ENCODE measurements at regions not wholly inside any gene's neighbourhood (a gene's known extent, or its start where the extent isn't known, plus 50 kb on each side); places are given as distances from the start of the nearest gene placed in this dataset.
"Not testable (repeated sequence)": the region's sequence is repeated elsewhere in the genome, so short reads cannot be mapped to it uniquely, and the experiment has no call there.

DNA sequence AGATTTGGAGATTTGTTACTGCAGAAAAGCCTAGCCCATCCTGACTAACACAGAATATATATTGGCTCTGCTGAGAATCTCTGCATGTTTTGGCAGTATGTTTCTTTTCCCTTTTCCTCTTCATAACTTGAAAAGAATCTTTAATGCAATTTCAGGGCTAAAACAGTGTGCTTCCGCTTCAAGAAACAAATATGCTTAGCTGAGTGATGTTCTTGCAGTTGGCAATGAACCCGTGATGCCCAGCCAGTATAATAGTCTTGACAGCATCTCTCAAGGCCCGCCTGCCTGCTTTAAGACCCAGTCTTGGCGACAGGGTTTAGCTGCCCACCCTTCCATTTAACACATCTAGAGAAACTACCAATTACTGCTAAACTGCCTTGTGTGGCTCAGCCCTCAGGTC, 184.5 kb downstream of the INO80D start:
- DNase-seq: no peak

- DNase-seq: no peak
These were observed 187.2 kb downstream of the INO80D start for GRCh38 chr2:205898744-205899143.

DNA sequence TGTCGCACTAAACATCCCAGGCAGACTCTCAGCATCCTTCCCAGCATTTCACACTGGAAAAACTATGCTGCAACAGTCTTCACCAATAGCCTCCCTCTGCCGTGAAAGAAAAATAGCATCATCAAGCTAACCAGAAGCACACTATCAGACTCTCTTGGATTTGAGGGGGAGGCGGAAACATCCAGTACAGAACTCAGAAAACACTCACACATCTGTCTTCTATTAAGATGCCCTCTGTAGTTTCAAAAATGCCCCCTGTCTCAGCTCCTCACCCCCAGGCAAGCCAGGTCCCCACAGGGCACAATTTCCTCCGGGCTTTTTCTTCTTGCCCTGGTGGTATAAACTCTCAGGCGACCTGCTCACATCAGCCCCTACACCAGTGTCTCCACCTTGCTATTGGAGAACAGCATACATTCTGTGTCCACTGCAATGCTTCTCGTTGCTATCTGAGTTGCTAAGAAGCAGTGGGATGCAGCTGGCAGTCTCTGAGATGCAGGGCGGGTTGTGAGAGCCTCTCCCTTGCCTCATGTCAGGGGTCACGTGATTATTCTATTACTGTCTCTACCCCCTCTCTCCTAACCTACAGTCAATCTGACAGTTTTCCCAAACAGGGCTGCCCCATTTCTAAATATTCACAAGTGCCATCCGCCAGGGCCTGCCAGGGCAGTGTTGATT, 189.9 kb downstream of the INO80D start:
- DNase-seq: no peak

- no peak for DNase-seq
These were observed 193.2 kb downstream of the INO80D start for GRCh38 chr2:205892665-205893259.

DNA sequence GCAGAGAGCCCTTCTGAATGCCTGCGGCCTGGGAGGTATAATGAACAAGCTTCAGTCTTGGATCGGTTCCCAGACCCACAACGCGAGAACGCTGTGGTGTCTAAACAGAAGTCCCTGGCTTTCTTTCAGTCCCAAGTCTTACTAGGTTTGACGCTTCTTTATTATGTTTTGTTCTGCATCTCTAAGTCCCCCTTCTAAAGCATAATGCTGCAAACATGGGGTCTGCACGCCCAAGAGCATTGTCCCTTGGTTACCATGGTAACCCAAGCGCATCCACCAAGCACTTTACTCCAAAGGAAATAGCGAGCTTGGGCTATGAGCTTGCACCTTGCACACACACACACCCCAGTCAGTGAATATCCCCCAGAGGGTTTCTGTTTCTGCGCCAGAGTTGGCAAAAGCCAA, 193.7 kb downstream of the INO80D start:
- DNase-seq: peak; percentile 65

DNA sequence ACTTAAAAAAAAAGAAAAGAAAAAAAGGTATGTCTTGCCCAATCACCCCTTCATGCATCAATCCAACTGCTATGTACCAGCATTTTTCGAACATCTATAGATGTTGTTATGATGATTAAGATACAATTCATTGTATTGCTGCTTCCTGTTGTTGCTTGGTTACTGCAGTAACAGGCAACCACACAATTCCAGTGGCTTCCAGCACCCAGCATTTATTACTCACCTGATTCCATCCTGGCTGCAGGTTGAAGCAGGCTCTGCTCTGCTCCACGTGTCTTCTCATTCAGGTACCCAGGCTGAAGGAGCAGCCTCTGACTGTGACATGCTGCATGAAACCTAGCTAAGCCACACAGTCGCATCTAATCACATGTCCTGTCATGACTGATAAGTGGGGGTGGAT, 196.9 kb downstream of the INO80D start:
- DNase-seq: peak; percentile 42

DNA sequence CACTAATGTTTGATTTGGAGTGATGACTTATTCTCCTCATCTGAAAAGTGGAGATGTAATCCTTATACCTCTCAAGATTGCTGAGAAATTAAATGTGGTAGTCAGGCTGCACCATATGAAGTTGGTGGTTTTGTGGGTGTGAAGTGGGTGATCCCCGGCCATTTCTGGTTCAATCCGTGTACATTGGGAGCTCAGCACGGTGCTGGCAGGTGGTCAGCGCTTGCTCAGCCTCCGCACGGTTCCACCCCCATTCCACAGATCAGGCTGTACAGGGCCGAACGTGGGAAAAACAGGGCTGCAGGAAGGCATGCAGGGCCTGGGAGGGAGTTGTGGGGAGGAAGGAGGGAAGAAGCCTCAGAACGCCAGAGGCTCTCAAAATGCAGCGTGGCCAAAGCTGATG, 198.3 kb downstream of the INO80D start:
- no peak for DNase-seq

DNA sequence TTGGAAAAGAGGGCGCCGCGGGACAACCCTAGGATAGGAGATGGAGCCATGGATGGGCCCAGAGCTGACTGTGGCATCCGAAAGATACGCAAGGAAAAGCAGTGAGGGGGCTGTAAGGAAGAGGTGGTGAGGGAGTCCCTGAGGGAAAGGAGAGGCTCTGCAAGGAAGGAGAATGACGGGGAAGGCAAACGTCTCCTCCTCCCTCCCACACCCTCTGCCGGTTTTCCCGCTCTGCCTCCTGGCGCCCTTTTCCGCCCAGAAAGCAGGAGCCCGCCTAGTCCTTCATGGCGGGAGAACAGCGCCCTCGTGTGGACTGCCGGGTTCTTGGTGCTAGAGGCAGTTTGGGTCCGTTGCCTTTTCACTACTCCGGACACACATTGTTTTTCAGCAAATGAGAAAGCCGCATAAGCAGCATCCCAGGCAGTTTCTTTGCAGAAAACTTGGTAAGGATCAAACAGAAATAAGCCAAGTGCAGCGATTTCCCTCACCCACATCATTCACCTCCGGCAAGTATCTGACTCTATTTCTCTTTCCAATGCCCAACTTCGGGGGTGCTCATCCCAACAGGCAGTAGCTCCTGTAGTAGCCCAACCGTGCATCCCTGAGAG, 200.4 kb downstream of the INO80D start:
- DNase-seq: peak; percentile 83

- no peak for DNase-seq
These were observed 201.7 kb downstream of the NRP2 start for GRCh38 chr2:205883965-205884364.

DNA sequence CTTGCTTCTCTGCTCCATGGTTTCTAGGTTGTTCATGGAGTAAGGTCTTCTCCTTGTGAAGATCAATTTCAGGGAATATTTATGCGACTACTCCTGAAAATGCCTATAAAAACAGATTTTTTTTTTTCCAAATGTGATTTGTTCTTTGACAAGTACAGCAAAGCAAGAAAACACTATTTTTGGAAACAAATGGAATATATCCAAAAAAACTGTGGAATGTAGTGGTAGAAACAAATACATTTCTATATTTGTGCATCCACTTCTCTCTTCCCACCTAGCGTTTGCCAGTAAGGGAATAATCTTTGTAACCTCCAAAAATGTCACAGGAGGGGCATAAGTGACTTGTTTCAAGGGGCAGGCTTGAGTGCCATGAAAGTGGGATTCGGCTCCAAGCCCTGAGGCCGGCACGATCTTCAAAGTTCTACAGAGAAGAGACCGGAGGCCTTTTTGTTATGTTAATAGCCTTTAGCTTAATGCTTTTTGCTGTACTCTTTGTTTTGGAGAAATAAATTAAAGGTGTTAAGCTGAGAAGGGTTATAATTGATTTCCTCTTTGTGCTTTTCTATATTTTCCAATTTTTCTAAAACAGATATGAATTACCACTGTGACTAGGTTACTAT, 200.6 kb downstream of the NRP2 start:
- DNase-seq: no peak

DNA sequence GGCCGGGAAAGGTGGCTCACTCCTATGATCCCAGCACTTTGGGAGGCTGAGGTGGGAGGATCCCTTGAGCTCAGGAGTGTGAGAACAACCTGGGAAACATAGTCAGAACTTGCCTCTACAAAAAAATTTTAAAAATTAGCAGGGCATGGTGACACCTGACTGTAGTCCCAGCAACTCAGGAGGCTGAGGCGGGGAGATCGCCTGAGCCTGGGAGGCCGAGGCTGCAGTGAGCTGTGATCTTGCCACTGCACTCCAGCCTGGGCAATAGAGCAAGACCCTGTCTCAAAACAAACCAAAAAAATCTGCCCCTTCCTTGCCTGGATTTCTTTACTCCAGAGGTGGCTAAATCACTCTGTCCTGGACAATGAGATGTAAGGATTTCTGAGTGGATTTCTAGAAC, 197.7 kb downstream of the NRP2 start:
- no peak for DNase-seq

- no peak for DNase-seq
These were observed 196.9 kb downstream of the NRP2 start for GRCh38 chr2:205878999-205879762.

DNA sequence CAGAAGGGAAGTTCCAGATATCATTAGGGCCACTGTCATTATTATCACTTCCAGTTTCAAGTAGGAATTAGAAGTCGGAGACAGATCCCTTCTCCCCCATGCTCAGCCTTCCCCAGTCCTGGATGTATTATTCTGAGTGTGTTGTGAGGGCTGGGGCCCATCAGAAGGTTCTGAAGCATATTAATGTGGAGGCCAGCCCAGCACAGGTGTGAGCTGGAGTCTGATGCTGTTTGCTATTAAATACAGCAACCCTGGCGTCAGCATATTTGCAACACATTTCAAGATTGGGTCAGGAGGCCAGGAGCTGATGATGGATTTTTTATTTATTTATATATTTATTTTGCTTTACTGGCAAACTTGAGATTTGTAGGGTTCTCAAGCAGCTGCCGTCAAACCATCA, 195.2 kb downstream of the NRP2 start:
- no peak for DNase-seq

- no peak for DNase-seq
These were observed 193.8 kb downstream of the NRP2 start for GRCh38 chr2:205876127-205876526.

DNA sequence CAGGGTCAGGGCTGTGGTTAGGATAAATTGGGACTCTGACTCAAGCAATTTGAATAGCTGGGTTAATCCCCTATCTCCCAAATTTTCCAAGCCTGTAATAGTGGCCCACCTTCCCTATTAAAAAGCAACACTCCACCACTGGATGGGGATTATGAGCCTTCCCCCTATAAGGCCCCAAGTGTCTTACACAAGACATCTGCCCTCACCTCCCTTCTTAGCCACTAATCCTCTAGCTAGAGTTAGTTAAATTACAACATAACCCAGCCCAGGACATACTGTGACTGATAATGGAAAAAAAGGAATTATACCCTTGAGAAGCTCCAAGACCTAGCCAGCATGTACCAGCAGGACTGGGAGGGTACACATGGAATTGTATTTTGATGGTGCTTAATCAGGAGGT, 190.4 kb downstream of the NRP2 start:
- DNase-seq: no peak

DNA sequence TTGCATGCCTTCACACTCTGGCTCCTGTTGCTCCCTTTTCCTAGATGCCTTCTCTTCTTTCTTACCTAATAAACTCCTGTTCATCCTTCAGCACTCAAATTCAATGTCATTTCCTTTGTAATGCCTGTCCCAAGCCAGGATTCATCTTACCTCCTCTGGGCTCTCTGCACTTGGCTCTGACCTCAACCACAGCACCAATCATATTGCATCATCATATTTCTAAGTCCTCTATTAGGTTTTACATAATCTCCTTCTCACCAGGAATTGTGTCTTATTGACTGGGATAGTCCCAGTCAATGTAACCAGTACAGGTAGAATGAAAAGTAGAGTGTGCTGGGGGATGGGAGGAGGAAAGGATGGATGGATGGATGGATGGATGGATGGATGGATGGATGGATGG, 187.1 kb downstream of the NRP2 start:
- DNase-seq: no peak

GRCh38 chr2:205868773-205869333, 186.6 kb downstream of the NRP2 start:
- peak; percentile 95 for DNase-seq

GRCh38 chr2:205868053-205868452, 185.8 kb downstream of the NRP2 start:
- DNase-seq: no peak

DNA sequence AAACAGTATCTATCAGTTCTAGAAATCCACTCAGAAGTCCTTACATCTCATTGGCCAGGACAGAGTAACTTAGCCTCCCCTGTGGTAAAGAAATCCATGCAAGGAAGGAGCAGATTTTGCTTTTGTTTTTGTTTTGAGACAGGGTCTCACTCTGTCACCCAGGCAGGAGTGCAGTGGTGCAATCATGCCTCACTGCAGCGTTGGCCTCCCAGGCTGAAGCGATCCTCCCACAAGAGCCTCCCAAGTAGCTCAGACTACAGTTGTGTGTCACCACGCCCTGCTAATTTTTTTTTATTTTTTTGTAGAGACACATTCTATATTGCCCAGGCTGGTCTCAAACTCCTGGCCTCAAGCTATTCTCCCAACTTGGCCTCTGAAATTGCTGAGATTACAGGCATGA, 185.1 kb downstream of the NRP2 start:
- no peak for DNase-seq

DNA sequence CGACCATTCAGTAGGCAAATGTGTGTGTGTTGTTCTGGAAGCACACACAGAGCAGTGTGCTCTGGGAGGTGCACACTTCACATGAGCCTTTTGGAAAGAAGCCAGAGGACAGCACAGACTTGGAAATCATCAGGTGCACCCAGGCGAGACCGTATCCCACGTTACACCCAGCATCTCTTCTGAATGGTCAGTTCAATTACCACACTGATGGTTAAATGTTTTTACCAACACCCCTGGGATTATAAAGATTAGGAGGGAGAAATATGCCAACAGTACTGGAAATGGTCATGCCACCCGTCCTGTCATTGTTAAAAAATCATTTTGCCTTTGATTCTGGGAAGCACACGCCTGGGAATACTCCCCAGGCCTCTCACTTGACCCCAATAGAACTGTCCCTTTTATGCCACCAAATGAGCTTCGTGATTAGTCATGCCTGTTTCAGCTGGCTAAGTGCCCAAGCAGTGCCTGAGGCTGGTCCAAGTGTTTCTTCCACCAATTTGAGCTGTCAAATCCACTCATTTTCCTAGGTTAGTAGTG, 183.7 kb downstream of the NRP2 start:
- no peak for DNase-seq

DNA sequence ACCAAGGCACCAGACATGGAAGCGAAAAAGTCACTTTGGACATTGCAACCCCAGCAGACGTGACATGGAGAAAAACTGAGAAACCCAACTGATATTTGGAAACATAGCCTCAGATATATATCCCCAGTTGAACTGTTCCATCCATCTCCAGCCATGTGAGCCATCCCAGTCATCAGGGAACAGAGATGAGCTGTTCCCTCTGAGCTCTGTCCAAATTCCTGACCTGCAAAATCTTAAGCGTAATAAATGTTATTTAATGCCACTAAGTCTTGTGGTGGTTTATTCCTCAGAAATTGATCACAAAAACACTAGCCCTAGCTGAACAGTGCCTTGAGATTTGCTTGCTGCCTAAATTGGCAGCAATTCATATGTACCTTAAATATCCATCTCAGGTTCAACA, 182.8 kb downstream of the NRP2 start:
- DNase-seq: peak; percentile 66

- peak; percentile 96 for DNase-seq
These were observed 182.2 kb downstream of the NRP2 start for GRCh38 chr2:205864491-205864890.

DNA sequence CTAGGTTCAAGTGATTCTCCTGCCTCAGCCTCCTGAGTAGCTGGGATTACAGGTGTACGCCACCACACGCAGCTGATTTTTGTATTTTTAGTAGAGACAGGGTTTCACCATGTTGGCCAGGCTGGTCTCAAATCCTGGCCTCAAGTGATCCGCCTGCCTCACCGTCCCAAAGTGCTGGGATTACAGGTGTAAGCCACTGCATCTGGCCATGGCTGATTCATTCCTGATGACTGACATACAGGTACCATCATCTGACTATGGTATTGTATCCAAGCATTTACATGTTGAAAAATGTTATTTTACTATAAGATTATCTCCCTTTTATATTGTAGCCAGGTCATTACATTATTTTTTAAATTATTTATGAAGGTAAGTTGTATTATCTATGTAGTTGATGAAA, 180.5 kb downstream of the NRP2 start:
- not testable (repeated sequence) for DNase-seq
